ENCODE measurements at regions not wholly inside any gene's neighbourhood (a gene's known extent, or its start where the extent isn't known, plus 50 kb on each side); places are given as distances from the start of the nearest gene placed in this dataset.

DNA sequence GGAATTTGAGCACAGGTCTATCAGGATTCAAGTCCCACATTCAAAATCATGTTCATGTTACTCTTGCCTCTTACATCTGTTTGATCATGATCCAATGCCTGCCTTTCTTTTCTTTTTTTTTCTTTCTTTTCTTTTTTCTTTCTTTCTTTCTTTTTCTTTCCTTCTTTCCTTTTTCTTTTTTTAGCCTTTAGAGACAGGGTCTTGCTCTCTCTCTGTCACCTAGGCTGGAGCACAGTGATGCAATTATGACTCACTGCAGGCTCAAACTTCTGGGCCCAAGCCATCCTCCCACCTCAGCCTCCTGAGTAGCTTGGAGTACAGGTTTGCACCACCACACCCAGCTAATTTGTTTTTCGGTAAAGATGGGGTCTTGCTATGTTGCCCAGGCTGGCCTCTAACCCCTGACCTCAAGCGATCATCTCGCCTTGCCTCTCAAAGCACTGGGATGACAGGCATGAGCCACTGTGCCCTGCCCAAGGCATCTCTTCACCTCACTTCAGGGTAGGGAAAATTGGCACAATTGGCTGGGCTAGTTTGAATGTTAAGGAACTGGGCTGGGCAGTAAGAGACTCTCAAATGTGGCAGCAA lies 359.2 kb downstream of the FBXW7 start:
- Mint-ChIP-seq H3K36me3 (no peaks in the 10 kb centered on the region), H3K4me1 (no peaks in the 10 kb centered on the region), H3K9me3 (peaks cover 0 to 5% (median 2%) of the 10 kb centered on the region in 7 donors), H3K27ac (no peak overlapping the region), H3K4me3 (no peak overlapping the region), H3K27me3 (ENCODE audit: low read depth in 3 of 3) (peaks cover 0 to 3% (median 3%) of the 10 kb centered on the region in 3 donors)
- Histone ChIP-seq H3K4me2 (replicated peaks; ENCODE audit: extremely low read depth, low read length, poor library complexity, severe bottlenecking) (no peak overlapping the region), H4K20me1 (ENCODE audit: insufficient read depth, low read length) (no peaks in the 10 kb centered on the region), H3K4me3 (replicated peaks in 1 of 3; ENCODE audit: low read depth in 2 of 3, low read length in 3 of 3) (no peak overlapping the region), H3K9ac (ENCODE audit: insufficient read depth, low read length, poor library complexity, severe bottlenecking) (no peak overlapping the region), H3K4me1 (ENCODE audit: control insufficient read depth in 1 of 2, insufficient read depth in 2 of 2, low read length in 2 of 2) (no peaks in the 10 kb centered on the region), H3K9me3 (replicated peaks in 1 of 2; ENCODE audit: control insufficient read depth in 1 of 2, insufficient read depth in 1 of 2, low read length in 2 of 2) (no peaks in the 10 kb centered on the region), H3K79me2 (ENCODE audit: insufficient read depth, low read length) (no peaks in the 10 kb centered on the region), H2AFZ (ENCODE audit: insufficient read depth, low read depth, low read length, poor library complexity, severe bottlenecking) (no peak overlapping the region), H3K27me3 (ENCODE audit: control insufficient read depth in 2 of 2, insufficient read depth in 2 of 2, low read length in 2 of 2) (no peaks in the 10 kb centered on the region), H3K27ac (ENCODE audit: low read depth in 1 of 2, low read length in 2 of 2) (no peak overlapping the region), H3K36me3 (replicated peaks in 1 of 2; ENCODE audit: control insufficient read depth in 1 of 2, insufficient read depth in 2 of 2, low read length in 2 of 2) (no peaks in the 10 kb centered on the region)
- DNase-seq: no peak
- intact Hi-C loops (cut with micrococcal nuclease): no loop called here
- TF ChIP-seq, protein P1, sequence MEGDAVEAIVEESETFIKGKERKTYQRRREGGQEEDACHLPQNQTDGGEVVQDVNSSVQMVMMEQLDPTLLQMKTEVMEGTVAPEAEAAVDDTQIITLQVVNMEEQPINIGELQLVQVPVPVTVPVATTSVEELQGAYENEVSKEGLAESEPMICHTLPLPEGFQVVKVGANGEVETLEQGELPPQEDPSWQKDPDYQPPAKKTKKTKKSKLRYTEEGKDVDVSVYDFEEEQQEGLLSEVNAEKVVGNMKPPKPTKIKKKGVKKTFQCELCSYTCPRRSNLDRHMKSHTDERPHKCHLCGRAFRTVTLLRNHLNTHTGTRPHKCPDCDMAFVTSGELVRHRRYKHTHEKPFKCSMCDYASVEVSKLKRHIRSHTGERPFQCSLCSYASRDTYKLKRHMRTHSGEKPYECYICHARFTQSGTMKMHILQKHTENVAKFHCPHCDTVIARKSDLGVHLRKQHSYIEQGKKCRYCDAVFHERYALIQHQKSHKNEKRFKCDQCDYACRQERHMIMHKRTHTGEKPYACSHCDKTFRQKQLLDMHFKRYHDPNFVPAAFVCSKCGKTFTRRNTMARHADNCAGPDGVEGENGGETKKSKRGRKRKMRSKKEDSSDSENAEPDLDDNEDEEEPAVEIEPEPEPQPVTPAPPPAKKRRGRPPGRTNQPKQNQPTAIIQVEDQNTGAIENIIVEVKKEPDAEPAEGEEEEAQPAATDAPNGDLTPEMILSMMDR (IDR thresholded peaks at IDR 0.05): no peak
- WGBS (ENCODE audit: insufficient coverage): 92% methylated on average over 3 of the region's 3 CpGs

DNA sequence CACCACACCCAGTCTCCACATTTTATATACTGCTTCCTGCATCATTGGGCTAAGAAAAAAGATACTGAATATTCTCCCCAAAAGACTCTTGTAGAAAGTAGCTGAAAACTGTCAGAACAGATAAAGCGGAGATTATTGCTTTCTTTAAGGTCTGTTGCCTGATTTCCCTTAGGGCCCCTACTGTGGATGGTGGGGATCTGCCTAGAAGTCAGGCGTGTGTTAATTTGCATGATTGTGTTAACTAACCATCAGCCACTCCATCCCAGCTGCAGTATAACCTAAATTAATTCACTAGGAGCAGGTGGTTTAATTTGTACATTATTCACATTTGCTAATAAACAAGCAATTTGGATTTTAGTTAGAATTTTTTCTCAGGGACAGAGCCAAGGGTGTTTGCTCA lies 360.3 kb downstream of the FBXW7 start:
- Histone ChIP-seq H3K9ac (ENCODE audit: insufficient read depth, low read length, poor library complexity, severe bottlenecking) (no peak overlapping the region), H3K27ac (ENCODE audit: low read depth in 1 of 2, low read length in 2 of 2) (no peak overlapping the region), H3K36me3 (replicated peaks in 1 of 2; ENCODE audit: control insufficient read depth in 1 of 2, insufficient read depth in 2 of 2, low read length in 2 of 2) (no peaks in the 10 kb centered on the region), H3K79me2 (ENCODE audit: insufficient read depth, low read length) (no peaks in the 10 kb centered on the region), H3K9me3 (replicated peaks in 1 of 2; ENCODE audit: control insufficient read depth in 1 of 2, insufficient read depth in 1 of 2, low read length in 2 of 2) (no peaks in the 10 kb centered on the region), H2AFZ (ENCODE audit: insufficient read depth, low read depth, low read length, poor library complexity, severe bottlenecking) (no peak overlapping the region), H3K4me2 (replicated peaks; ENCODE audit: extremely low read depth, low read length, poor library complexity, severe bottlenecking) (no peak overlapping the region), H3K4me1 (ENCODE audit: control insufficient read depth in 1 of 2, insufficient read depth in 2 of 2, low read length in 2 of 2) (no peaks in the 10 kb centered on the region), H3K4me3 (replicated peaks in 1 of 3; ENCODE audit: low read depth in 2 of 3, low read length in 3 of 3) (no peak overlapping the region), H3K27me3 (ENCODE audit: control insufficient read depth in 2 of 2, insufficient read depth in 2 of 2, low read length in 2 of 2) (no peaks in the 10 kb centered on the region), H4K20me1 (ENCODE audit: insufficient read depth, low read length) (no peaks in the 10 kb centered on the region)
- no CpG with 5 or more reads among the region's 2 CpGs for WGBS (ENCODE audit: insufficient coverage)
- peaks cover 0 to 3% (median 3%) of the 10 kb centered on the region in 3 donors for H3K27me3 Mint-ChIP-seq (ENCODE audit: low read depth in 3 of 3)
- no peak for DNase-seq
- no peak overlapping the region for H3K4me3 Mint-ChIP-seq
- no peaks in the 10 kb centered on the region for H3K4me1 Mint-ChIP-seq
- TF ChIP-seq, protein P1 (IDR thresholded peaks at IDR 0.05): no peak
- peaks cover 0 to 5% (median 2%) of the 10 kb centered on the region in 7 donors for H3K9me3 Mint-ChIP-seq
- no peak overlapping the region for H3K27ac Mint-ChIP-seq
- intact Hi-C loops (cut with micrococcal nuclease): no loop called here
- no peaks in the 10 kb centered on the region for H3K36me3 Mint-ChIP-seq

Data from CD14-positive monocyte (primary cell).